IPS-18a (cell line): ENCODE measurements at regions not wholly inside any gene's neighbourhood (a gene's known extent, or its start where the extent isn't known, plus 50 kb on each side); places are given as distances from the start of the nearest gene placed in this dataset.

ENCODE experiments used
- H3K27ac ChIP-seq: one replicate; pipeline ENCODE4 v1.5.1; 2013; ENCODE audit warnings: low read length
- H3K27me3 ChIP-seq: one replicate; pipeline ENCODE4 v1.6.1; 2013; ENCODE audit warnings: mild to moderate bottlenecking, low read length; ENCODE audit not compliant: control insufficient read depth, insufficient read depth
- H3K36me3 ChIP-seq: one replicate; pipeline ENCODE4 v1.6.1; 2013; ENCODE audit warnings: low read depth, low read length; ENCODE audit not compliant: control insufficient read depth
- H3K4me1 ChIP-seq: one replicate; pipeline ENCODE4 v1.6.1; 2013; ENCODE audit warnings: low read depth, low read length; ENCODE audit not compliant: control insufficient read depth
- H3K4me3 ChIP-seq: one replicate; pipeline ENCODE4 v1.5.1; 2013; ENCODE audit warnings: low read length
- H3K9ac ChIP-seq: one replicate; pipeline ENCODE4 v1.6.1; 2013; ENCODE audit warnings: mild to moderate bottlenecking, low read length, moderate library complexity
- H3K9me3 ChIP-seq: one replicate; pipeline ENCODE4 v1.6.1; 2013; ENCODE audit warnings: low read depth, low read length; ENCODE audit not compliant: control insufficient read depth

GRCh38 chr2:228860601-228861285, 410.3 kb downstream of the PID1 start:
- no peaks in the 10 kb centered on the region for H3K27me3 ChIP-seq
- H3K4me1 ChIP-seq = no peaks in the 10 kb centered on the region
- H3K9ac ChIP-seq = no peak overlapping the region

GRCh38 chr2:228853151-228853550, 417.9 kb downstream of the PID1 start:
- H3K27me3 ChIP-seq = no peaks in the 10 kb centered on the region
- H3K4me3 ChIP-seq = no peak overlapping the region
- no peaks in the 10 kb centered on the region for H3K36me3 ChIP-seq
- H3K9ac ChIP-seq = no peak overlapping the region
- no peaks in the 10 kb centered on the region for H3K9me3 ChIP-seq
- H3K27ac ChIP-seq = no peak overlapping the region
- H3K4me1 ChIP-seq = no peaks in the 10 kb centered on the region

More at GRCh38 chr2:228860601-228861285, 410.3 kb downstream of the PID1 start:
- H3K27ac ChIP-seq = no peak overlapping the region
- H3K36me3 ChIP-seq = no peaks in the 10 kb centered on the region
- H3K4me3 ChIP-seq = no peak overlapping the region
- H3K9me3 ChIP-seq = no peaks in the 10 kb centered on the region

- no peak overlapping the region for H3K9ac ChIP-seq
- H3K36me3 ChIP-seq = no peaks in the 10 kb centered on the region
- no peaks in the 10 kb centered on the region for H3K4me1 ChIP-seq
- H3K27ac ChIP-seq = no peak overlapping the region
- H3K4me3 ChIP-seq = no peak overlapping the region
- H3K9me3 ChIP-seq = no peaks in the 10 kb centered on the region
- H3K27me3 ChIP-seq = no peaks in the 10 kb centered on the region
Observed at GRCh38 chr2:228848638-228849037, 422.4 kb downstream of the PID1 start.

- Histone ChIP-seq H3K36me3 (no peaks in the 10 kb centered on the region), H3K4me1 (no peaks in the 10 kb centered on the region), H3K9me3 (no peaks in the 10 kb centered on the region), H3K27me3 (no peaks in the 10 kb centered on the region), H3K9ac (no peak overlapping the region), H3K4me3 (no peak overlapping the region), H3K27ac (no peak overlapping the region)
Observed at GRCh38 chr2:228847684-228848083, 423.4 kb downstream of the PID1 start.

GRCh38 chr2:228846161-228846560, 424.9 kb downstream of the PID1 start:
- Histone ChIP-seq H3K27me3 (no peaks in the 10 kb centered on the region), H3K27ac (no peak overlapping the region), H3K36me3 (no peaks in the 10 kb centered on the region), H3K9ac (no peak overlapping the region), H3K4me1 (no peaks in the 10 kb centered on the region), H3K4me3 (no peak overlapping the region), H3K9me3 (no peaks in the 10 kb centered on the region)

GRCh38 chr2:228845162-228845925, 425.7 kb downstream of the PID1 start:
- H3K4me3 ChIP-seq = no peak overlapping the region
- no peaks in the 10 kb centered on the region for H3K4me1 ChIP-seq
- H3K27ac ChIP-seq = no peak overlapping the region
- H3K36me3 ChIP-seq = no peaks in the 10 kb centered on the region
- no peak overlapping the region for H3K9ac ChIP-seq
- H3K27me3 ChIP-seq = no peaks in the 10 kb centered on the region
- H3K9me3 ChIP-seq = no peaks in the 10 kb centered on the region

- Histone ChIP-seq H3K27me3 (no peaks in the 10 kb centered on the region), H3K4me3 (no peak overlapping the region), H3K27ac (no peak overlapping the region), H3K4me1 (no peaks in the 10 kb centered on the region), H3K36me3 (no peaks in the 10 kb centered on the region), H3K9ac (no peak overlapping the region), H3K9me3 (no peaks in the 10 kb centered on the region)
Observed at GRCh38 chr2:228841877-228842276, 429.2 kb downstream of the PID1 start.

- no peak overlapping the region for H3K9ac ChIP-seq
- no peaks in the 10 kb centered on the region for H3K9me3 ChIP-seq
- no peak overlapping the region for H3K27ac ChIP-seq
- no peak overlapping the region for H3K4me3 ChIP-seq
- no peaks in the 10 kb centered on the region for H3K36me3 ChIP-seq
- no peaks in the 10 kb centered on the region for H3K27me3 ChIP-seq
- no peaks in the 10 kb centered on the region for H3K4me1 ChIP-seq
Observed at GRCh38 chr2:228841475-228841874, 429.6 kb downstream of the PID1 start.

- Histone ChIP-seq H3K4me1 (no peaks in the 10 kb centered on the region), H3K9ac (no peak overlapping the region), H3K9me3 (no peaks in the 10 kb centered on the region), H3K27me3 (no peaks in the 10 kb centered on the region), H3K36me3 (no peaks in the 10 kb centered on the region), H3K27ac (no peak overlapping the region), H3K4me3 (no peak overlapping the region)
Observed at GRCh38 chr2:228840743-228841114, 430.4 kb downstream of the PID1 start.

GRCh38 chr2:228840113-228840742, 430.9 kb downstream of the PID1 start:
- Histone ChIP-seq H3K9ac (no peak overlapping the region), H3K9me3 (no peaks in the 10 kb centered on the region), H3K4me1 (no peaks in the 10 kb centered on the region), H3K27me3 (no peaks in the 10 kb centered on the region), H3K4me3 (no peak overlapping the region), H3K27ac (no peak overlapping the region), H3K36me3 (no peaks in the 10 kb centered on the region)

GRCh38 chr2:228839421-228839876, 431.6 kb downstream of the PID1 start:
- Histone ChIP-seq H3K27me3 (no peaks in the 10 kb centered on the region), H3K9ac (no peak overlapping the region), H3K36me3 (no peaks in the 10 kb centered on the region), H3K9me3 (no peaks in the 10 kb centered on the region), H3K4me3 (no peak overlapping the region), H3K4me1 (no peaks in the 10 kb centered on the region), H3K27ac (no peak overlapping the region)
